ENCODE measurements at regions not wholly inside any gene's neighbourhood (a gene's known extent, or its start where the extent isn't known, plus 50 kb on each side); places are given as distances from the start of the nearest gene placed in this dataset.

DNA sequence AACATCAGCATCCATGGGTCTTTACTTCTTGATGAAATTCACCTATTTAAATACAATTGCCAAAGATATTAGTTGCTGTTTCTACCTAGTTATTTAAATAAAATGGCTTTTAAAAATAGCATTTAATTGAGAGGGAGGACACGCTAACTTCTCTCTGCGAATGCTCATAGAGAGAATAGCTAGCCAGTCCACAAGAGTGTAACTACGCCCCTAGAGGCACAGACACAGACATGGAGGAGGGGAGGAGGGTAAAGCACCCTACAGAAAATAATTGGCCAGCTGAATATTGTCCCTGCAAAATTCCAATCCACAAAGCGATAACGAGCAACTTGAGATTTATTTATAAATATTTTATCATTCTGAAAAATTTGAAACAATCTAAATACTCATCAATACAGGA, 97.0 kb upstream of the PAPOLG start:
- DNase-seq, result no peak

DNA sequence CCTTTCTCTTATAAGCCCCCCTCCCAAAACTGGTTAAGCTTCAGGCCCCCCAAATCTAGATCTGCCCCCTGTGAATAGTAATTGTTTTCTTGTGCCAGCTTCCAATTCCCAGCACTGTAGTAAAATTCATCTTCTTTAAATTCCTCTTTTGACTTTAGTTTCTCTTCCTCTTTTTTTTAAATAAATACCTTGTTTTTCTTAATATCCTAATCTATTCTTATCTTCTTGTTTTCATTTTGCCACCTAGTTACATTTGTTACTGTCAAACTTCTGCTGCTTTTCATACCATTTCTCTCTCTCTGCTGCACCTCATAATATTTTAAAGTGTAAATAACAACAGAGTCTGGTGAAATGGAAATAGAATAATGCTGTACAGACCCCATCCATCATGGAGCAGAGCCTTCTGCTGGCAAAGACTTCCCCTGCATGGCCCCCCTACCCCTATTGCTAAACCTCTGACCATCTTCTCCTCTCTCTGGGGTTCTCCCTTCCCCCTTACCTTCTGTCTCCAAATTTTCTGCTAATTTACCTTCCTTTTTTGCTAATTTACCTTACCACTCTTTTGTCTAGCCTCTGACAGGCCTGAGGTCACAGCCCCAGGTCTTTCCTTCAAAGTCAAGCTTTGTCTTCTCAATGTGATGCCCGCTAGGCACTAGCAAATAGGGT, 94.9 kb upstream of the PAPOLG start:
- DNase-seq, result no peak

DNA sequence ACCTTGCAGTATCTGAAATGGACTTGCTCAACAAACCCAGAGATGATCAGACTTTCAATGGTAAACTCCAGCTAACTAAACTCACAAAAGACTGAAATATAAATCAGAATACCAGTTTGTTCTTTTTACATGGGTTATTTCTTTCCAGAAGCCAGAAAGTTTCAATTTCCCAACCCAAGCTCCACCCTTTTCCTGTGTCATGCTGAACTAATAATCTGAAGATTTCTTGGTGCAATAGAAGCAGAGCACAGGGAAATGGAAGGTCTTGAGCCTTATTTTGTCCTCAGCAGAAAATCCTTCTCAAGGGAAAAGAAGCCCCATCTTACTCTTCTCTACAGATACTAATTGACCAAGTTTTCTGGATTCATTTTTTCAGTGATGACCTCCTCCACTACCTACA, 93.3 kb upstream of the PAPOLG start:
- DNase-seq, result no peak

DNA sequence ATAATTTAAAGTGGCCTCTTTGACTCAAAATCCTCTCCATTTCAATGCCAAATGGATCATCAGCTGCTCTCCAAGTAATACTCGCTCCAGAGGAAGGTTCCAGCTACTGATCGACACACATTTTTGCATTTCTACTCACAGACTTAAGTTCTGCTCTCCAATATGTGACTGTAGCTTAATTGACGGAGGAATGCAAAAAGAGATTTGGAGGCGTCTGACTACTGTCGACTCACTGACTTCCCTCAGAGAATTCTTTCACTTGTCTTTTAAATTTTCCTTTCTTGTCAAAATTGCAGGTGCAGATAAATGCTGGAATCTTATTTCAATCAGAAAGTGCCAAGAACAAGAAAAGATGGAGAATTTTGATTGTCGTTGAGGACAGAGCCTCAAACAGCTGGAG, 84.1 kb upstream of the PAPOLG start:
- DNase-seq, result no peak

DNA sequence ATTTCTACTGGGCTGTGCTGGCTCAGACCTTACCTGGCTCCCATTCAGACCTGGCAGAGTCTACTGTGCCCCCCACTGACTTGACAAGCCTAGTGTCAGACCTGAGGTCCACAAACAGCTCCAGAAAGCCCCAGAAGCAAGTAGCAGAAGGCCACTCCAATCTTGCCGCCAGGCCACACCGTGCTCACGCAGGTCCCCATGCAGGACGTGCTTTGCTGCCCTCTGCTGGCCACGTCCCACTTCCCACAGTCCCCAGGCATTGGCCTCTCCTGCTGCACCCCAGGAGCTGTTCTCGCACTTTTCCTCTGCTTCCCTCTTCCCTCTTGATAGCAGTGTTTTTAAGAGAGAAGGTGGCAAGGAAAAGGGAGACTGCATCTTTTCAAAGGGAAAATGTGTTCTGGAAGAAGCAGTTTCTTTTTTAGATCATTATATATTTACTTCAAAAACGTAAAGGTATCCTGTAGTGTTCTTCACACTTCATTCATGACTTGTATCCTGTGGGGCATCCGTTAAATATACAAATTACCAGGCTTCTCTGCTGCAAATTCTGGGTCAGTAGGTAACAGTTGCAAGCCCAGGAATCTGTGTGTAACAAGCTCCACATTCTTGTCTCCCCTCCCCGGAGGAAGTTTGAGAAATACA, 81.4 kb upstream of the PAPOLG start:
- DNase-seq, result peak; percentile 58 to 80

DNA sequence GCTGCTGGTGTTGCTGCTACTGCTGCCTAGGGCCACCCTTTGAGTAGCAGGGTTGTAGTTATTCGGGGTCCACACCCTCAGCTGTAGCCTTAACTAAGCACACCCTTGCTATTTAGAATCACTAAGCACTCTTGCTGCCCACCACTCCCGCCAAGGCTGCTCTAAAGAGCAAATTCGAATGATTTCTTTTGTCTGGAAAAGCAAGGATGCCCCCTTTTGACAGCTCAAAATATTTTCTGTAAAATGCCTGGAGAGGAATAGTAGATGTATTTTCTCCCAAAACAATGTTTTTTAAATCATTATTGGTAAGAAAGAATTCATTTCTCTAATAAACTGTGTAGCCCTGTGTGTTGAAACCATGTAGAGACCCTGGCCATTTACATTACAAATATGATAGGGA, 80.8 kb upstream of the PAPOLG start:
- no peak for DNase-seq

DNA sequence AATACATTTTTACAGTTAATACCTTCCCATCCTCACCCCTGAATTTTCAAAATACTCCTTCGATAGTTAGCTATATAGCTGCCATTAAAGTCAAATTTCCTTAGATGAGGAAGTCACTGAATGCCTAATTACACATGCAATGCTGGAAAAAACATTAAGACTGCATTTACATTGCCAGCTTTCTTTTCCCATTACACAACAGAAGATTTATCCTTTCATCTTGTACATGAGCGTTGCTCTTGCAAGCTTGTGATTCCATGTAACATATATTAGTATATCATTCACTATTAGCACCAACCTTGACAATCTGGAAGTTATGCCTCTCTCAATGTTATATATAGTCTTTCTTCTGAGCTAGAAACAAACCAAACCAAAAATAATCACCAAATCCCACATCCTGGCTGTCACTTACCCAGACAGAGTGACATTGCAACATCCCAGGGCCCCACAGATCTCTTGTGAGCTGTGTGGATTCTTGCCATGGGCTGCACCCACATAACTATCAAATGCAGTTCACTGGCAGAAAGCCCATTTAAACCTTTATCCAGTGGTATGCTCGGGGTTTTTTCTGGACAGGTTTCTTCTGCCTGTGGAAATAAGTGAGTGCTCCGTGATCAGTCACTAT, 79.2 kb upstream of the PAPOLG start:
- DNase-seq, result no peak

DNA sequence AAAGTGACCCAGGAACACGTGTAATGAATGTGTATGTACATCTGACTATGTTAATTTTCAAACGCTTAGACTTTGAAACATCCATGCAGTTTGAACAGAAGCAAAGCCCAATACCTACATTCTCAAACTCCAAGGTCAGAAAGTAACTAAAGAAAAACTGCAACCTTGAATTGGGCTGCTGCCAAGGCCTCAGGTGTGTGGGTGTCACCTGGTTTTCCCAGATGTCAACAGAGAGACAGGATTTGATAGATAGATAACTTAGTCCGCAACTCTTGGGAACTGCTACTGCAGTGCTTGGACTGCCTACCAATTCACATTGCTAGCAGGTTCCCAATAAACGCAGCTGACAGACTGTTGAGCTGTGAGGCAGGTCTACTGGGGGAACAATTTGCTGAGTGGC, 78.7 kb upstream of the PAPOLG start:
- no peak for DNase-seq

DNA sequence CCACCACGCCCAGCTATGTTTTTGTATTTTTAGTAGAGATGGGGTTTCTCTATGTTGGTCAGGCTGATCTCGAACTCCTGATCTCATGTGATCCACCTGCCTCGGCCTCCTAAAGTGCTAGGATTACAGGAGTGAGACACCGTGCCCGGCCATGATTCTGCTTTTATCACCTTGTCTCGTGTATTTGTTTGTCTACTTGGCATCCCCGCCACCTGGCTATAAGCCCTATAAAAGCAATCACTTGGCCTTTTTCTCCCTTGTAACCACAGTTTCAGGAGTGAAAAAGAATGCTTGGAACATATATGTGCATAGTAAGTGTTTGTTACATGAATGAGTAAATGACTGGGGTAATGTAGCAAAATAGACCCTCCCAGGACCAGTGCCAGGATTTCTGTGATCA, 77.5 kb upstream of the PAPOLG start:
- DNase-seq, result no peak

DNA sequence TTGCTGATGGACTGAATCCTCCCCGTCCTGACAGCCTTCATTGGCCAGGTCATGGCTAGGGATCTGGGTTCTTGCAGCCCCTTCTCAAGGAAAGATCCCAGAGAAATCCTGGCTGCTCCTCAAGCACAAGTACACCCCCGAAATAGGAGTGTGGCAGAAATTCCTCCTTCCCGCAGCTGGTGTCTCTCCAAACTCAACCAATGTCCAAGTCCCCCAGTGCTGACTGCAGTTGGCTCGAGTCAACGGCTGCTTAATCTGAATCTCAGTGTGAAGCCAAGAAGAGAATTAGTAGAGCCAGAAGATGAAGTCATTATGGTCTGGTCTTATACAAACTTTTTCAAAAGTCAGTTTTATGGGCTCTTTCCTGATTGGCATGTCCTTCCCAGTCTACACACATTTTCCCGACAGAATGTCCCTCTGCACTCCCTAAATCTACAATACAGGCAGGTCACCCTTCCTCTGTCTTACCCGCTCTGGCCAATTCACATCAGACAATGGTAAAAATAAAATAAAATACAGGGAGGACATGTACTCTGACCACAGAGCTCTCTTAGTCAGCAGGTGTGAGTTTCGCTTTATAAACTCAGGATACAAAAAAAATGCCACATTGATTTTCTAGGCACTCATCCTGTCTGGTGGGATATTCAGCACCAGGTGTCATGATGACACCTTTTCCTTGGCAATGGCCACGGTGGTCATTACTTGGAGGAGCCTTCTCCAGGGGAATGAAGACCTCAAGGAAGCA, 76.9 kb upstream of the PAPOLG start:
- DNase-seq, result no peak

DNA sequence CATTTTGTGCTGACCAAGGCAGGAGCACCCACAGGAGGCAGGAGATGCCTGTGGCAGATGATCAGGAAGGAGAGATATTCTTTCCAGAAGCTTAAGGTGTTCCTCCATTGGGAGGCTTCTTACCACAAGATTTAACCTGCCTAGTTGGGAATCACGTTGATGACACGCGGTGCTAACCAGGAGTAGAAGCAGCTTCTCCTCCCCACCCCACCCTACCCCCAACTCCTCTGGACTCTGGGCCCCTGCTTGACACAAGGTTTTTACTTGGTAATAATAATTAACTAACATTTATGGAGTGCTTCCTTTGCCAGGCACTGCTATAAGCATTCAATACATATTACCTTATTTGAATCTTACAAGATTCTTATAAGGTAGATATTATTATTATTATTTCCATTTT, 62.5 kb upstream of the PAPOLG start:
- no peak for DNase-seq

DNA sequence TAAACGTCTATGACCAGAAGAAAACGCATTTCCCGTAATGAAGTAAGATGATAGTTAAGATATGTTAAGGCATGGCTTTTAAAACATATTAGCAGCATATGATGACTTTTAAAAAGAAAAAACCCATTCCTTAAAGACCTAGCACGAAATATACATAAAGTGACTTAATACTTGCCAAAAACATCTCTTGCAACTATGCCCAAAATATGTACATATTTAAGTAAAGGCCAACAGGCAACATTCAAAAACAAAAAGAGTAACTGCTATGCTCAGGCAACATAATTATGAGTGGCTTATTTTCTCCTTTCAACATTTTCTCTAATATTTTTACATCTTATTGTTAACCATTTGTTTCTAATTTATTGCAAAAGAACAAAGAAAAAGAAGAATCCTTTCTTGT, 60.3 kb upstream of the PAPOLG start:
- no peak for DNase-seq

DNA sequence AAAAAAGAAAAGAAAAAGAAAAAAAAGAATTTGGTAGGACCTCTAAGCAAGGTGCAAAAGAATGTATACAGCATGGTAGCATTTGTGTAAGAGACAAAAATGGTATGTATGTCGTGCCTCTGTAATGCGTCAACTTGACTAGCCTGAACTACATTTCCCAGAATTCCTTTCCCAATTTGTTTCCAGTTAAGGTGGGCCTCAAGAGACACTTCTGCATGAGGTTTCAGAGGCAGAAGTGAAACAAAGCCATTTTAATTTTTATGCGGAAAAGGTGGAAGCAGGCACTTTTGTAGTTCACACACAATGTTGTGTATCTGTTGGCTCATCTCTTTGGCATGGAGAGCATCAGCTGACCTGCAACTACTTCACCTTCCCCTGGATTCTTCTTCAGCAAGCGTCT, 56.5 kb upstream of the PAPOLG start:
- DNase-seq, result no peak

DNA sequence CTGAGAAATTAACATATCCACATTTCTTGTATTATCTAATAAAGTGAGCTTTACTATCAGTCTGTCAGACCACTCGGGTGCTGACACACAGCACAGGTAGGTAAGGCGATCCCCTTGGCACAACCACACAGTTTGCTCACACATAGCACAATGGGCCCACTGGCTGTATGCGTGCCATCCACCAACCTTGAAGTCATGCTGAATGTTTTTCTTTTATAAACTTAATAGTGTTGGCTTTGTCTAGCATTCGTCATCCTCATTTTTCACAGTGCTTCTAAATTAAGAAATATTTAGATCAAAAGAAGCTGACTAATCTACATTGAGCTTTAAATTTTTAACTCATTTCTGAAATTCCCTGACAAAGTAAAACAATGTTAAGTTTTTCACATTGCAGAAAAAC, 50.0 kb upstream of the PAPOLG start:
- DNase-seq, result no peak
